ENCODE measurements at regions not wholly inside any gene's neighbourhood (a gene's known extent, or its start where the extent isn't known, plus 50 kb on each side); places are given as distances from the start of the nearest gene placed in this dataset.
"Not testable (repeated sequence)": the region's sequence is repeated elsewhere in the genome, so short reads cannot be mapped to it uniquely, and the experiment has no call there.

DNA sequence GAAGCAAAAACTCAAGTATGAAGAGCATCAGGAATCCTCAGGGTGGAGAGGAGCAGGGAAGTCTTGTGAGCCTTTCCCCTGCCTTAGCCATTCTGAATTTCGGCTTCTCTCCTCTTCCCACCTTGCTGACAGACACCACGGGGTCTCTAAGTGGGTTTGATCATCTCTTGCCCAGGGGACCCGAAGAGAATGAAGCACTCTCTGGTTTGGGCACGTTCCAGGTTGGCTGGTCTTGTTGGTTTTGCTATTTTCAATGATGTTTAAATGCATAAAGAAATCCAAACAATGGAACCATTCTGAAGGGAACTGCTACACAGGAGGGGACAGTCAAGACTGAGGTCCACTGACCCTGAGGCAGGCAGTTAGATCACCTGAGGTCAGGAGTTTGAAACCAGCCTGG, 131.7 kb downstream of the PXDC1 start:
- DNase-seq (ENCODE audit: low spot score), result no peak

DNA sequence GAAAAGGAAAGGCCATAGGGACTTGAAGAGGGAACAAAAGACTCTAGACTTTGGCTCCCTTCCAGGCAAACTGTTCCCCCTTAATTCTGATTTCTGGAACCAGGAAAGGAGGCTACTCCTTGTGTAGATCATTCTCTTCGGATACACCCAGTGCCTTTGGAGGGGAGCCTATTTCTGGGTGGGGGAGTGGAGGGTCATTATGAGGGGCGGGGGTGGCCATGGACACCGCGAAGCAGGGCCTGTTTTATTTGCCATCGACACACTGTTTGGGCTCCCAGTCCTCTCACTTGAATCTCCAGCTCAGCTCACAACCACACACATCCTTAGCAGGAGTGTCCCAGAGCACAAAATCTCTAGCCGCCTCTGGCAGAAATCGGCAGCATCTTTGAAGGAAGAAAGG, 132.3 kb downstream of the PXDC1 start:
- DNase-seq (ENCODE audit: low spot score), result no peak

DNA sequence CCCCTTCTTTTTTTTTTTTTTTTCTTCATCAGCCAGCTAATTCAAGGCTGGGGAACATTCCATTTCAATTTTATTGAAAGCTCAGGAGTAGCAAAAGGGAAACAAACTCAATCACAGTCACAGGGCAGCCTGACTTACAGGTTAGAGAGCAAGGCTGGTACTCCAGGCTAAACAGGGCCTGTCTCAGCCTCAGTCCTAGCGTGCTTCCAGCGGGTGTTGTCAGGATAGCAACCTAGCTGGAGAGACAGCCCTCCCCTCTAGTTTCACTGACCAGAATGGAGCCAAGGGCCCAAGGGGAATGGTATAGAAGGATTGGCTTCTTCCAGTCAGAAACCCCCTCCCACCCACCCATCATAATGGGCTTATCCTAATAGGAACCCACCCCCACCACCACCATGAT, 132.9 kb downstream of the PXDC1 start:
- no peak for DNase-seq (ENCODE audit: low spot score)

DNA sequence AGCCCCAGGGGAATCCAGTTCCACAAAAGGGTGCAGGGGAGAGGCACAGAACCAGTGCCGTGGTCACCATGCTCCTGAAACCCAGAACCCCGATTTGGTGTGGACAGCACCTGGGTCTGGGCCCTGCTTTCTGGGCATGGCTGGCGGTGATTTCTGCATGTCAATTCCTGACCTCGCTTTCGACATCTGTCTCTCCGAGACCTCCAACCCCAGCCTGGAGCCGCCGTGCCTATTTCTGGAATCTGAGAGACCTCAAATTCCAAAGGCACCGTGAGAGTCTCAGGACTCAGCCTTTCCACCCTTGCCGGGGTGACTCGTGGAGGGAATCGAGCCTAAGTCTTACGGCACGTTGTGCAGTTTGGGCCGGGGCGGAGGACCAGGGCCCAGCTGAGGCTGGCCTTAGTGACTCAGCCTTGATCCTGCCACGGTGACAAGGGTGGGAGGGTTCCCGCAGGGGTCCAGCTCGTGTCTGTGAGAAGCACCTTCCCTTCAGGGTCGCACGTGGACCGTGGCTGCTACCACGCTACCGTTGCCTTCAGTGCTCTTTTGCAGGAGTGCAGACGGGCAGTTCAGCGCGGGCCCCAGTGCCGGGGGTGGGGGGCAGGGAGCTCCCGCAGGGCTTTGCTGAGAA, 133.7 kb downstream of the PXDC1 start:
- no peak for DNase-seq (ENCODE audit: low spot score)

DNA sequence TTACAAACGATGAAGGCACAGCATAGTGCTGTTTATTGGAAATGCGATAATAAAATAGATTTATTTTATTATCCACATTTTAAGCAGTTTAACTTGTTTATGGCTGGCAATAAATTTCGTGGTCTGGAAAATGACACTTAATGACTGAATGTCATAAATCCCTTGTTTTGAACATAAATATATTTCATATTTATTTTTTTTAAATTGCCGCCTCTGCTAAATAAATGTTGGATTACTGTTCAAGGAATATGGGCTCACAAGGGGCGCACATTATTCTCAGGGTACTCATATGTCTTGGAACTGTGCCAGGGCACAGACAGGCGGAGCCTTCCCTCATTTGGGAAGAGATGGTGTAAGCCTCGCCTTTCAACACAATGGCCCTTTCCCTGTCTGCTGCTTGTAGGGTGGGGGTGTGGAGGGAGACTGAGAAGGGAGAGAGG, 134.3 kb downstream of the PXDC1 start:
- DNase-seq (ENCODE audit: low spot score), result no peak

DNA sequence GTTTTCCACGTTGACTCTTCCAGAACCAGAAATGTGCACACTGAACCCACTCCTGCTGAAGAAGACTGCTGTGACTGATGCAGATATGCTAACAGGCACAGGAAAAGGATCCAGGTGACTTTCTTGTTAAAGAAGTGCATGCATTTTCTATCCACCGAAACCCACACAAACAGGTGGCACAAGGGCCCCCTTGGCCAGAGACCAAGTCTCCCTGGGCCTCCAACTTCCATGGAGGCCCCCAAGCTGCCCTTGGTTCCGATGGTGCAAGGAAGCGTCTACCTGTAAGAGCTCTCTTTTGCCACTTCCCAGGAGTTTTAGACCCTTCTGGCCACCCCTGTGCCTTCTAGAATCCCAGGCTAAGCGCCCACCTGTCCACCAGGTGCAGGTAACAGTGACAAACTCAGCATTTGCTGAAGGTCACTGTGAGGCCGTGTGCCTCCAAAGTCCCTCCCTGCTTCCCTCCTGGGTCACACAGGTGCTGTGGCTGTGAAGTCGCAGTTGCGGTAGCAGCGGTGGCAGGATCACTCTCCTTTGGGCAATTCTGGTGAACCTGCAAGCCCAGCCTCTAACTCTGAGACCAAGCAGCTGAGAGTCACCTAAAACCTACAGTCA, 134.8 kb downstream of the PXDC1 start:
- no peak for DNase-seq (ENCODE audit: low spot score)

DNA sequence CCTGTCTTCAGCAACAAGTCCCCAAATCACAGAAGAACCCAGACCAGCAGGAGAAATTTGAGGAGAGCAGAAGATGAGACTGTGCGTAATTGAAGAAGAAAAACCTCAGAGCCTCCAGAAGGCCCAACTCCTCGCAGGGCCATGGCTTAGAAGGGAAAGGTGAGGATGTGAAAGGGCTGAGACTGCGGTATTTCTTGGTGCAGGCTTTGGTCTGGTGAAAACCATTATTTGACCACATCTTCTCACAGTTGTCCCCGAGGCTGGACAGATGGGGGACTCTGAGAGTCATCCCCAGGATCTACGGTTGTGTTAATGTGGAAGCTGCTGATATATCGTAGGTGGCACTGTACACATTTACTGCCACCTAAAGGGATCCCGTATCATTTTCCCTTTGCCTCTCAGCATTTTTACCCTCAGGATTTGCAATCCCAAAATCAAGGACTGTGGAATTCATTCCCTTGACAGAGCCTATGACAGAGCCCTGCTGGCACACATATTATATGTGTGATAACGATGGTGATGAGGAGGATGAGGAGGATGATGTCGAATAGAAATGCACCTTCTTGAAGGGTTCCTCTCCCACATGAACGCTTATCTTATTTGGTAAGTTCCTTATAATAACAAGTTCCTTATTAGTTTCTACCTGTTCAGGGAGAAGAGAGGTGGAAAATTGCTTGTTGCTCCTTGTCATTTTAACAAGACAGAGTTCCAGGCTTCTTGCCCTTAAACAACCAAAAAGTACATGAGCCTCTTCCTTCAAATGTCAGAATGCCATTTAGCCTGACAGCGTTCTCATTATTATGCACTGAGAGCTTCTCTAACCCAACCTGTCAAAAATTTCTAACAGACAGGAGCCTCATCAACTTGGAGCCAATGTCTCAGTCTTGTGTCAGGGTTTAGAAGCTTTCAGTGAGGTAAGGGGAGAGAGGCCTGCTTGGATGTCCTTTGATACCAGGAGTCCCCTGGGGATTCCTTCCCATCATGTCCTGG, 135.8 kb downstream of the PXDC1 start:
- no peak for DNase-seq (ENCODE audit: low spot score)

DNA sequence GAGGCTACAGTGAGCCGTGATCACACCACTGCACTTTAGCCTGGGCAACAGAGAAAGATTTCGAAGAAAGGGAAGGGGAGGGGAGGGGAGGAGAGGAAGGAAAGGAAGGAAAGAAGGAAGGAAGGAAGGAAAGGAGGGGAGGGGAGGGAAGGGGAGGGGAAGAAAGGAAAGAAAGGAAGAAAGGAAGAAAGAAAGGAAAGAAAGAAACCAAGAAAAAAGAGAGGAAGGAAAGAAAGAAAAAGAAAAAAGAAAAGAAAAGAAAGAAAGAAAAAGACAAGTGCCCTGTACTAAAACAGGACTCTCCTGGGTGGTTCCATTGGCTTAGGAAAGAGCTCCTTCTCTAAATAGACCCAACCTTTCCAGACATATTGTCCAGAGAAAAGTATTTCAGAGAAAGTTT, 136.6 kb downstream of the PXDC1 start:
- DNase-seq (ENCODE audit: low spot score), result no peak

DNA sequence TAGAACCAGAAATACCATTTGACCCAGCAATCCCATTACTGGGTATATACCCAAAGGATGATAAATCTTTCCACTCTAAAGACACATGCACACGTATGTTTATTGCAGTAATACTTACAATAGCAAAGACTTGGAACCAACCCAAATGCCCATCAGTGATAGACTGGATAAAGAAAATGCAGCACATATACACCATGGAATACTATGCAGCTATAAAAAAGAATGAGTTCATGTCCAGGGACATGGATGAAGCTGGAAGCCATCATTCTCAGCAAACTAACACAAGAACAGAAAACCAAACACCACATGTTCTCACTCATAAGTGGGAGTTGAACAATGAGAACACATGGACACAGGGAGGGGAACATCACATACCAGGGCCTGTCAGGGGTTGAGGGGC, 137.9 kb downstream of the PXDC1 start:
- DNase-seq (ENCODE audit: low spot score), result not testable (repeated sequence)

DNA sequence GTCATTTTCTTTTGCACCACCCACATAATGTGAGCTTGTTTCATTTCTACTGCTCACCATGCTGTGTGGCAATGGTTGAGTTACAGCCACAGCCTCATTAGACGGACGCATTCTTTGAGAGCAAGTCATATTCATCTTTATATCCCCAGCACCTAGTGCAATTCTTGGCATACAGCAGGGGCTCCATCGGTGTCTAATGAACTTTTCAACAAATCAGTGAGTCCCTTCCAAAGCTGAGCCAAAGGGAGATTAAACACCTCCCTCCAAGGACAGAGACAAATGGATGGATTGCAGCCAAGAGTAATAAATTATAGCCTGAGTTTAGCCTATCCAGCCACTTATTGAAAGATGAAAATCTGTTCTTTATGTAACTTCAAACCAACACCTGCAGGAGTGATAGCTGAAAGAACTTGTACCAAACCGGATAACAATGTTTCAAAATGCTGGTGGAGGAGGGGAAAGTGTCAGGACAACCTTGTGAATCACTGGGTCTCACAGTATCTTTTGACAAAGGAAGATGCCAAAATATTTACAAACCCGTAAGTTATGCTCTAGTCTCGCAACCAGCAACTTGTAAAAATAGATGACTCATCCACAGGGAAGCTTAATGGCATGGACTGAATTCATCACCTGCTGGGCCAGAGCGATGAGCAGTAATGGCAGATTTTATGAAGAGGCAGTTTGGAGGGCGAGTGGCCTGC, 139.0 kb downstream of the PXDC1 start:
- no peak for DNase-seq (ENCODE audit: low spot score)

DNA sequence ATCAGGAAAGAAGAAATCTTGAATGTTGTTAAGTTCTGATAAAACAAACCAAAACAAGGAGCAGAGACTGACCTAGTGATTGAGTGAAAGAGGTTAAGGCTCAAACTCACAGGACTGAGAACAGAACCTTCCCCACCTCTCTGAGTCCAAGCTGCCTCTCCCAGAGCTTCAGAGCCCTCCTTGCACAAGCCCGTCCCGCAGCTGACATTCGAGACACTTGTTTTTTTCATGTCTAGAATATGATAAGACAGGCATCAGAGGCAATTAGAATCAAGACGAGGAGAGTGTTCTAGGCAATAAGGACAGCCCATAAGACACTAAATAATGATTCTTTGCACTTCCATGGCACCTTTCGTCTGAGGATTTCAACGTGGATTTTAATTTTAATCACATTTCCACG, 140.6 kb downstream of the PXDC1 start:
- no peak for DNase-seq (ENCODE audit: low spot score)

DNA sequence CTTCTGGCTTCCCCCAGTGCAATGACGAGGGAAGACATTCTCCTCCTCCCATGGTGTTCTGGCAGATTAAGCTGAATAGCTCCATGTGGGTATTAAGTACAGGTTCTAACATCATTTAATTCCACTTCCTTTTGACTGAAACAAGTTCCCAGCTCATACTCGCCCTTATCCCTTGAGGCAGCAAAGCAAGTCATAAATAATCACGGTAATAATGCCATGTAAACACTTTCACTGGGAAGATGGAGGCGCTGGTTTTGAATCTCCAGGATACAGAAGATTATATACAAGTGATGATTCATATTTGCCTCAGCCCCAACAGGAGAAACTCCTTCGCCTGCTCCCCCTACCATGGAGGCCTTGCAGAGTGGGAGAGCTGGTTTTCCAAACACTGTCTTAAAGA, 141.3 kb downstream of the PXDC1 start:
- no peak for DNase-seq (ENCODE audit: low spot score)

DNA sequence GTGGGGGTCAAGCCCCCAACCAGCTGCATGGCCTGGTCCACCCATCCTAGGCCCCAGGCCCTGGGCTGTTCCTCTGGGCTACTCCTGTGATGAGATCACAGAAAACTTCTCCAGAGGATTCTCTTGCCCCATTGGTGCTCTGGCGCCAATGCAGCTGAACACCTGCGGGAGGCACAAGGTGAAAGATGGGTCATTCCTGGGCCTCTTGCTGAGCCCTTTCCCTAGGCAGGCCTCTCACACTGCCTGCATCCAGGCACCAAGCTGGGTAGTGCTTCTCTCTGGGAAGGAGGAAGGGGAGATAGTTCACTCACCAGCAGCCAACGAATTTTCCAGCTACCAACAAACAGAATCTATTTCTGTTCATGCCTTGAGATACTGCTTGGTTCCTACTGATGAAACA, 142.1 kb downstream of the PXDC1 start:
- no peak for DNase-seq (ENCODE audit: low spot score)

DNA sequence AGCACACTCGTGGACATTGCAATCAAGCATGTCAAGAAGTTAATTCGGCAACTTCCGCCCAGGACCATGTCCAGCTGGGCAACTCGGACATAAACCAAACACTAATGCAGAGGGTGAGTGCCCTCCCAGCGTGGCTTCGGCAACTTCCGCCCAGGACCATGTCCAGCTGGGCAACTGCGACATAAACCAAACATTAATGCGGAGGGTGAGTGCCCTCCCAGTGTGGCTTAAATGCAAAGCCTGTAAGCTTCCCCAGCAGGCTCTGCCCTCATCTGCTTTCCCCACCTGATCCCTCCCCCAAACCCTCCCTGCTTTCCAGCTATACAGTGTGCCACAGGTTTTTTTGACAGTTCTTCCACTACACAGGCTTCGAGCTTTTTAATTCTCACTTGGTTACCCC, 143.4 kb downstream of the PXDC1 start:
- DNase-seq (ENCODE audit: low spot score), result peak; percentile 65

DNA sequence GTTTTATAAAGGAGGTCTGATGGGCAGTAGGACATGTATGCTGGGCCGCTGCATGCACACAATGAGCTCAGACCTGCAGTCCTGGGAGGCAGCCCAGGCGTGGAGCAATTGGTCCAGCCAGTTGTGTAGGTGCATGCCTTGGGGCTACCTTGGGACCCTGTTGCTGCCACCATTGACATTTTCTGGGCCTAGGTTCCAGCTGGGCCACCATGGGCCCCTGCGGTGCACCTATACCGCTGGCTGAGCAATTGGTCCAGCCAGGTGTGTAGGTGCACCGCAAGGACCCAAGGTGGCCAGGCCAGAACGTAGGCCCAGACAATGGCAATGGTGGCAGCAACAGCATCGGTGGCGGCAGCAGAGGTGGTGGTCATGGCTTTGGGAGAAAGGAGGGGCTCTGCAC, 143.9 kb downstream of the PXDC1 start:
- peak; percentile 39 for DNase-seq (ENCODE audit: low spot score)

DNA sequence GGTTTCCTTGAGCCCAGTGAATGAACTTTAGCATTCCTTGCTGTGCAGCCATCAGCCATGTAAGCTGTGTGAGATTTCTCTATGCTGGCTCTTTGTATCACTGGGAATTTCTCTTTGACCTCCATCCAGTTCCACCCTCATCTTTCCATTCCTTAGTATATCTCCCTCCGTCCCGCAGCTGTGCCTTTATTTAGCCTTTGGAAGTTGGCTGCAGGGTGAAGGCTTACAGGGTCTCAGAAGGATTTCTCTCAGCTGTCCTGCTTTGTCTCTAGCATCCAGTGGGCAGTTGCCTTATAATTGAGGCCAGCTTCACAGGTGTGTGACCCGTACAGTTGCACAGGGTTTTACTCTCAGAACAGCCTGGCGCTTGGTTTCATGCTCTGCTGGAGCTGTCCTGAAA, 144.3 kb downstream of the PXDC1 start:
- DNase-seq (ENCODE audit: low spot score), result peak; percentile 24

DNA sequence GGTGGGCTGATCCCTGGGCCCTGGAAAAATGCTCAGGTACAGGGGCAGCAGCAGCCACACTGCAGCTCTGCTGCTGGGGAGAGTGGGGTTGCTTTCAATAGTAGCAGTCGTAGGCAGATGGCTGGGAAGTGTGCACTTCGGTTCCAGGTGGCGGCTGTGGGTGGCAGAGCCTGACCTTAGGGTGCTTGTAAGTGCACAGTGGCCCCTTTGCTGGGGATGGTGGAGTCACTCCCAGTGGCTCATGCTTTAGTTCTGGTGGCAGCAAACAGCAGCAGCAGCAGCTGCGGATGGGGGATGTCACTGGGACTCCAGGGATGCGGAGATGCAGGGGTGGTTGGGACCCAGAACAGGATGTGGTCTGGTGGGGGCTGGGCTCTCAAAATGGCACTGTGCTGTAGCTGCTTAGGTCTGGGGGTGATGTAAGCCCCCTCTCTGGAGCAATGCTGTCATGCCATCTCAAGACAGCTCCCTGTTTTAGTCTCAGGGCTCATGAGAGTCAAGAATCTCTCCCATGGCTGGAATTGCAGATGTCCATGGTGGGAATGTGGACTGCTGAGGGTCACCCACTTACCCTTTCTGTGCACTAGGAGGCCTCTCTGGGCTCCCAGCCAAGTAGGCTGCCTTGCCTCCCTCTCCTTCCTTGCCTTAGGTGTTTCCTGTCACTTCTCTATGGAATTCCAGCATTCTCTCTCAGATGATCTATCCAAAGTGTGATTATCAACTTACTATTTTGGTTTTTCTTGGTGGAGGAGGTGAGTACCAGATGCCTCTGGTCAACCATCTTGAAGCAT, 146.7 kb upstream of the SLC22A23 start:
- peak; percentile 72 for DNase-seq (ENCODE audit: low spot score)

DNA sequence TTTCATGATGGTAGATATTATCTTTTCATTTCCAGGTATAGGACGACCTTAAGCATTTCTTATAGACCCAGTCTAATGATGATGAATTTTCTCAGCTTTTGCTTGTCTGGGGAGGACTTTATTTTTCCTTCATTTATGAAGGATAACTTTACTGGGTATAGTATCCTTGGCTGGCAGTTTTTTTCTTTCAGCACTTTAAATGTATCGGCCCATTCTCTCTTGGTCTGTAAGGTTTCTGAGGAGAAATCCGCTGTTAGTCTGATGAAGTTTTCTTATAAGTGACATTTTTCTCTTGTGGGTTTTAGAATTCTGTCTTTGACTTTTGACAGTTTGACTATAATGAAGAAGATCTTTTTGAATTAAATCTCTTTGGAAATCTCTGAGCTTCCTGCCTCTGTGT, 144.7 kb upstream of the SLC22A23 start:
- DNase-seq (ENCODE audit: low spot score), result no peak

DNA sequence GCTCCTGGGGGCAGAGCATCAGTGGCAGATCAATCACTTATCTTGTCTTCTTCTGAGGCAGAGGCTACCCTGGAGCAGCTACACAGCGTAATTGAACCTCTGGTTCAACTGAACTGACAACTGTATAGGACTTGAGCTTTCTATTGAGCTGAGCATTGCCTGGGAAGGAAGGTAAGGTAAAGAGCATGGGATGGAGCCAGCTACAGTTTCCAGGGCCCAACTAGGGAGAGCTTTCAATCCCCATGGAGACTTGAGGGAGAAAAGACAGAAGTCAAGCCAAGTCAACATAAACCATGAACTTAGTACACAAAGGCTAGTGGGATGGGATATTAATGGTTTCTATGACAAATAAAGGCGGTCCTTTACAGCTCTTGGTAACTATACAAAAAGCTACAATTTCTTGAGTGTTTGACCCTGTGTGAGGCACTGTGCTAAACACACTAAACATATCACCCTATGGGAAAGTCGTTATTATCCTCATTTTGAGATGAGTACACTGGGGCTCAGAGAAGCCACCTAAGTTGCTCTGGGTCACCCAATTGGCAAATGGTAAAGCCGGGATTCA, 140.7 kb upstream of the SLC22A23 start:
- no peak for DNase-seq (ENCODE audit: low spot score)

DNA sequence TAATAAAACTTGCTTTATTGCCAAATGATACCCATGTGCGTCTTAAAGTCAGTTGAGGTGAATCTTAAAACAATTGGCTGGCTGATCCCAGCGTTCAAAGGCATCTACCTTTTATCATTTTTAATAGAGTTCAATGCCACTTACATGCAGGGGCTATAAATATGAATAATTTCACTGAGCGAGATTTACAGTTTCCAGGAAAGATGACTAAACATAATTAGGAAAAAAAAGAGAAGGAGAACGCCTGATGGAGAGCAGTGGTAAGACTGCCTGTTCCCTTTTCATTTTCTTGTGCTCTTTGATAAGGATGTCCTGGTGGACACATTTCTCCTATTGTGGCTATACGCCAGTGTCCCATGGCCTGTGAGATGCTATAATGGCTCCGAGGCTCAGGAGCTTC, 139.9 kb upstream of the SLC22A23 start:
- DNase-seq (ENCODE audit: low spot score), result no peak

All from mesenteric fat pad (tissue), 1 donor.